Neural progenitor cell (in vitro differentiated cells): ENCODE measurements at regions not wholly inside any gene's neighbourhood (a gene's known extent, or its start where the extent isn't known, plus 50 kb on each side); places are given as distances from the start of the nearest gene placed in this dataset.

Source experiments
- DNase-seq: peaks from one replicate; pipeline ENCODE4 v3.0.0-alpha.2; 2016; ENCODE audit warnings: low spot score
- H2AFZ ChIP-seq: fragments of 200-600 bp; sonication (generic); replicated peaks from 2 replicates; pipeline ENCODE4 v1.6.1; 2016; ENCODE audit warnings: antibody characterized with exemption
- H3F3A ChIP-seq: fragments of 200-600 bp; sonication (generic); 2 replicates; pipeline ENCODE4 v1.6.1; 2016; ENCODE audit warnings: antibody characterized with exemption, low read depth
- H3K27ac ChIP-seq: fragments of 200-600 bp; sonication (generic); 2 replicates; pipeline ENCODE4 v1.5.1; 2016; ENCODE audit warnings: mild to moderate bottlenecking
- H3K27me3 ChIP-seq: fragments of 200-600 bp; sonication (generic); 2 replicates; pipeline ENCODE4 v1.6.1; 2016; ENCODE audit warnings: mild to moderate bottlenecking, moderate library complexity
- H3K36me3 ChIP-seq: fragments of 200-600 bp; sonication (generic); 2 replicates; pipeline ENCODE4 v1.5.1; 2016
- H3K4me1 ChIP-seq: fragments of 200-600 bp; sonication (generic); 2 replicates; pipeline ENCODE4 v1.6.1; 2016; ENCODE audit warnings: mixed run types
- H3K4me2 ChIP-seq: fragments of 200-600 bp; sonication (generic); 2 replicates; pipeline ENCODE4 v1.6.1; 2016
- H3K4me3 ChIP-seq: fragments of 200-600 bp; sonication (generic); 2 replicates; pipeline ENCODE4 v1.5.1; 2016
- H3K79me2 ChIP-seq: fragments of 200-600 bp; sonication (generic); 2 replicates; pipeline ENCODE4 v1.6.1; 2016; ENCODE audit warnings: low read depth
- H3K9ac ChIP-seq: fragments of 200-600 bp; sonication (generic); 2 replicates; pipeline ENCODE4 v1.6.1; 2016
- H3K9me3 ChIP-seq: fragments of 200-600 bp; sonication (generic); 2 replicates; pipeline ENCODE4 v1.5.1; 2016; ENCODE audit warnings: low read depth
- H4K20me1 ChIP-seq: fragments of 200-600 bp; sonication (generic); 2 replicates; pipeline ENCODE4 v1.6.1; 2016; ENCODE audit warnings: low read depth
- H3K27ac Mint-ChIP-seq: 3 replicates; pipeline ENCODE4 v1.8.0; 2021; ENCODE audit warnings: mixed read lengths
- H3K27me3 Mint-ChIP-seq: 2 replicates; pipeline ENCODE4 v1.8.0; 2022; ENCODE audit warnings: low read depth, mild to moderate bottlenecking, inconsistent platforms, moderate library complexity, mixed read lengths; ENCODE audit not compliant: insufficient read depth
- H3K36me3 Mint-ChIP-seq: 3 replicates; pipeline ENCODE4 v1.8.0; 2021; ENCODE audit warnings: mixed read lengths
- H3K4me1 Mint-ChIP-seq: 3 replicates; pipeline ENCODE4 v1.8.0; 2021; ENCODE audit warnings: mixed read lengths
- H3K4me3 Mint-ChIP-seq: 3 replicates; pipeline ENCODE4 v1.8.0; 2021; ENCODE audit warnings: mild to moderate bottlenecking, moderate library complexity, mixed read lengths
- H3K9me3 Mint-ChIP-seq: 3 replicates; pipeline ENCODE4 v1.8.0; 2020; ENCODE audit warnings: mixed read lengths
- EZH2 ChIP-seq: fragments of 200-600 bp; sonication (generic); IDR thresholded peaks from 2 replicates; pipeline ENCODE4 v1.6.1; 2017; ENCODE audit warnings: antibody characterized with exemption, mild to moderate bottlenecking, moderate library complexity
- EZH2phosphoT487 ChIP-seq: fragments of 200-600 bp; sonication (generic); IDR thresholded peaks from 2 replicates; pipeline ENCODE4 v1.6.1; 2017; ENCODE audit warnings: antibody characterized with exemption
- TF ChIP-seq, protein P1 (sequence below): fragments of 200-600 bp; sonication (generic); IDR thresholded peaks from 2 replicates; pipeline ENCODE4 v1.5.1; 2017; ENCODE audit warnings: antibody characterized with exemption, mild to moderate bottlenecking

DNA sequence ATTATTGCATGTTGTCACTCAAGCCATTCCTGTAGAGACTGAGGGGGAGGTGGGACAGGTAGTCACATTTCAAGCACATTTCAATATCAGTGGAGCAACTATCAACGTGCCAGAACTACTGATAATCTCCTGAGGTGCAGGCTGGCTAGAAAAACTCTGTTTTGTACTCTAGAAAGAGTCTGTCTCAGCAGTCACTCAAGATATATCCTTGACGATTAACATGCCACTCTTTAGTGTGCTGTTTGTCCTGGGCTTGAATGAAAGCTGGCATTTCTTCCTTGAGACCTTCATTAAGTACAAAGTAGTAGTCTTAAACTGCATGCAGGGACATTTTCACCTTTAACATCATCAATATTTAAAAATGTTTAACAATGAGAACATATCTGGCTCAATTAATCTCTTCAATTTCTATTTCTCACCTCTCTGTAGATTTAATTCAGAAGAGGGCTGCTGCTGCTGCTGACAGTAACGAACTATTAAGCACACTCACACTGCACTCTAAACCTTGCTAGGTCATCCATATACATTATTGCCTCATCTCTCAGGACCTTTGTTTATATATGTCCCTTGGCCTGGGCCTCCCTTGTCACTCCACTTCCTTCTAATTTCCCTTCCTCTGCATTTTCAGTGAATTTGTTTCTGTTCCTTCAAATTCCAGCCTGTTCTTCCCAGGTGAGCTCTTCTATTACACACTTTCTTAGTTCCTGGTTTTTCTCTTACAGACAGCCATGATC is 412.0 kb downstream of the HAPSTR1 start:
- peaks cover 29% of the 10 kb centered on the region for H3K4me1 Mint-ChIP-seq
- Histone ChIP-seq H3K9me3 (no peaks in the 10 kb centered on the region), H3K27me3 (no peaks in the 10 kb centered on the region), H3K79me2 (no peaks in the 10 kb centered on the region), H3K27ac (no peak overlapping the region), H2AFZ (no peak overlapping the region), H3K4me3 (no peak overlapping the region), H3K4me1 (peaks cover 18% of the 10 kb centered on the region), H4K20me1 (no peaks in the 10 kb centered on the region), H3K4me2 (no peak overlapping the region), H3K36me3 (no peaks in the 10 kb centered on the region), H3F3A (no peaks in the 10 kb centered on the region), H3K9ac (no peak overlapping the region)
- TF ChIP-seq EZH2phosphoT487 (no peak), EZH2 (no peak)
- TF ChIP-seq, protein P1, sequence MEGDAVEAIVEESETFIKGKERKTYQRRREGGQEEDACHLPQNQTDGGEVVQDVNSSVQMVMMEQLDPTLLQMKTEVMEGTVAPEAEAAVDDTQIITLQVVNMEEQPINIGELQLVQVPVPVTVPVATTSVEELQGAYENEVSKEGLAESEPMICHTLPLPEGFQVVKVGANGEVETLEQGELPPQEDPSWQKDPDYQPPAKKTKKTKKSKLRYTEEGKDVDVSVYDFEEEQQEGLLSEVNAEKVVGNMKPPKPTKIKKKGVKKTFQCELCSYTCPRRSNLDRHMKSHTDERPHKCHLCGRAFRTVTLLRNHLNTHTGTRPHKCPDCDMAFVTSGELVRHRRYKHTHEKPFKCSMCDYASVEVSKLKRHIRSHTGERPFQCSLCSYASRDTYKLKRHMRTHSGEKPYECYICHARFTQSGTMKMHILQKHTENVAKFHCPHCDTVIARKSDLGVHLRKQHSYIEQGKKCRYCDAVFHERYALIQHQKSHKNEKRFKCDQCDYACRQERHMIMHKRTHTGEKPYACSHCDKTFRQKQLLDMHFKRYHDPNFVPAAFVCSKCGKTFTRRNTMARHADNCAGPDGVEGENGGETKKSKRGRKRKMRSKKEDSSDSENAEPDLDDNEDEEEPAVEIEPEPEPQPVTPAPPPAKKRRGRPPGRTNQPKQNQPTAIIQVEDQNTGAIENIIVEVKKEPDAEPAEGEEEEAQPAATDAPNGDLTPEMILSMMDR: no peak
- no peak for DNase-seq
- H3K27ac Mint-ChIP-seq: no peak overlapping the region
- no peaks in the 10 kb centered on the region for H3K27me3 Mint-ChIP-seq
- no peaks in the 10 kb centered on the region for H3K36me3 Mint-ChIP-seq
- no peak overlapping the region for H3K4me3 Mint-ChIP-seq
- peaks cover 9% of the 10 kb centered on the region for H3K9me3 Mint-ChIP-seq

DNA sequence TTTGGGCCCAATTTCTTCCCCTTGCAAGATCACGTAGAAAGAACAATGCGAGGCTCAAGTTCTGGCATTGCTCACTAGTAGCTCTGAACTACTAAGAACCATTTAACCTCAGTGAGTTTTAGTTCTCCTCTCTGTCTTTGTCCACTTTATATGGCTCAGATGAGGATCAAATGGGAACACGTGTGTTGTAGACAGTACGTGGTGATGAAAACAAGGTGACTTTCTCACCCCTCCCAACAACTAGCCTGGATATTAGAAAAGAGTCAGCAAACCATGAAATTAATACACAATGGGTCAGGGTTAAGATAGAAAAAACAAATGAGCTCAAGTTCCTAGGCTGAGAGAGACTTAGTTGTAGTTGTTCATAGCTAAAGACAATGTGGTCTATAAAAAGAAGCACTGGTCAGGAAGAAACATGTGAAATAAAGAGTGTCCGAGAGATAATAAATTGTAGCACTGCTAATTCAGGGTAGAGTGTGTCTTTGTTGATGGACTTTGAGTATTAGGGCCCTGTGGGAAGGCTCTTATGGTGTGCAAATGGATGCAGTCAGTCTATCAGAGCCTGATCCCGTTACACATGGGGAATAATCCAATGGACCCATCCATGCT is 417.0 kb downstream of the HAPSTR1 start:
- TF ChIP-seq EZH2phosphoT487 (no peak), EZH2 (no peak)
- TF ChIP-seq, protein P1: no peak
- Histone ChIP-seq H3K4me2 (no peak overlapping the region), H3K36me3 (no peaks in the 10 kb centered on the region), H3F3A (no peaks in the 10 kb centered on the region), H3K79me2 (no peaks in the 10 kb centered on the region), H3K27me3 (no peaks in the 10 kb centered on the region), H3K27ac (no peak overlapping the region), H3K4me1 (peaks cover 10% of the 10 kb centered on the region), H3K4me3 (no peak overlapping the region), H4K20me1 (no peaks in the 10 kb centered on the region), H2AFZ (no peak overlapping the region), H3K9ac (no peak overlapping the region), H3K9me3 (no peaks in the 10 kb centered on the region)
- peaks cover 24% of the 10 kb centered on the region for H3K4me1 Mint-ChIP-seq
- peaks cover 3% of the 10 kb centered on the region for H3K27me3 Mint-ChIP-seq
- H3K27ac Mint-ChIP-seq: peak overlapping the region; percentile 0
- no peaks in the 10 kb centered on the region for H3K36me3 Mint-ChIP-seq
- H3K4me3 Mint-ChIP-seq: no peak overlapping the region
- peaks cover 2% of the 10 kb centered on the region for H3K9me3 Mint-ChIP-seq
- DNase-seq: no peak

DNA sequence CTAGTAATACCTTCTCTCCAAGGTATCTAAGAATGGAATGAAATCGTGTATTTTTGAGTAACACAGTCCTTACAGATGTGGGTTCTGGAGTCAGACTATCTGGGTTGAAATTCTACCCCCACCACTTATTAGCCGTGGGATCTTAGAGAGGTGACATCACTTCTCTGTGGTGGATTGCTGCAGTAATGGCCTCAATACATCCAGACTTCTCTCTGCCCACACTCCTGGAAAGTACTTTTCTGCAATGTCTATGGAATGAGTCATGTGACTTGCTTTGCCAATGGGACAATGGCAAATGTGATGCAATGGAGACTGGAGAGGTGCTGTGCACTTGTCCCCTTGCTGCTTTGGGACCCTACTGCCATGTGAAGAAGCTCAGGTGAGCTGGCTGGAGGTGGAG is 418.2 kb downstream of the HAPSTR1 start:
- Mint-ChIP-seq H3K4me1 (peaks cover 19% of the 10 kb centered on the region), H3K27me3 (peaks cover 3% of the 10 kb centered on the region), H3K9me3 (peaks cover 2% of the 10 kb centered on the region), H3K27ac (no peak overlapping the region), H3K36me3 (no peaks in the 10 kb centered on the region), H3K4me3 (no peak overlapping the region)
- no peaks in the 10 kb centered on the region for H3K79me2 ChIP-seq
- H3K4me2 ChIP-seq: no peak overlapping the region
- no peak overlapping the region for H3K9ac ChIP-seq
- no peak overlapping the region for H2AFZ ChIP-seq
- no peaks in the 10 kb centered on the region for H3K36me3 ChIP-seq
- TF ChIP-seq EZH2: no peak
- TF ChIP-seq EZH2phosphoT487: no peak
- H3F3A ChIP-seq: no peaks in the 10 kb centered on the region
- peaks cover 10% of the 10 kb centered on the region for H3K4me1 ChIP-seq
- H4K20me1 ChIP-seq: no peaks in the 10 kb centered on the region
- no peak overlapping the region for H3K27ac ChIP-seq
- no peak overlapping the region for H3K4me3 ChIP-seq
- no peak for DNase-seq
- H3K9me3 ChIP-seq: no peaks in the 10 kb centered on the region
- H3K27me3 ChIP-seq: no peaks in the 10 kb centered on the region

DNA sequence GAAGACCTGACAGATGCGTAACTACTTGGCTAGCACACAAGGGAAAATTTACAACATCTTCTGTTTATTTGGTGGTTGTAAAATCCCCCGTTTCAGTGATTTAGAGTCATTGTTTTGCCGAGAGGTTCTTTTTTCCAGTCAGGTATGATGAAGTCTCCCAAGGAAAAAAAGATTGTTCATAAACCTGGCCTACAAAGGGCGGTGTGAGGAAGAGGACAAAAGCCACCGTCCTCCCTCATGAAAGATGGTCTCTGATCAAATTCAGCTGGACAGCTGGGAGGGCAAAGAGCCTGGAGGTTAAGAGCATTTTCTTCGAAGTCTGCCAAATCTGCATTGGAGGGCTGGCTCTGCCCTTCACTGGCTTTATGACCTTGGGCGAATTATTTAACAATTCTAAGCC is 419.9 kb downstream of the HAPSTR1 start:
- Histone ChIP-seq H3K79me2 (no peaks in the 10 kb centered on the region), H3K4me1 (peaks cover 10% of the 10 kb centered on the region), H3K36me3 (no peaks in the 10 kb centered on the region), H3F3A (no peaks in the 10 kb centered on the region), H4K20me1 (no peaks in the 10 kb centered on the region), H3K4me3 (no peak overlapping the region), H3K27ac (no peak overlapping the region), H3K9ac (no peak overlapping the region), H2AFZ (no peak overlapping the region), H3K4me2 (no peak overlapping the region), H3K27me3 (no peaks in the 10 kb centered on the region), H3K9me3 (no peaks in the 10 kb centered on the region)
- H3K4me1 Mint-ChIP-seq: peaks cover 18% of the 10 kb centered on the region
- no peak for DNase-seq
- no peak overlapping the region for H3K4me3 Mint-ChIP-seq
- peaks cover 3% of the 10 kb centered on the region for H3K27me3 Mint-ChIP-seq
- no peaks in the 10 kb centered on the region for H3K36me3 Mint-ChIP-seq
- H3K27ac Mint-ChIP-seq: no peak overlapping the region
- TF ChIP-seq, protein P1: no peak
- TF ChIP-seq EZH2phosphoT487: no peak
- no peak for TF ChIP-seq EZH2
- peaks cover 2% of the 10 kb centered on the region for H3K9me3 Mint-ChIP-seq
